H1 (cell line): ENCODE measurements at regions not wholly inside any gene's neighbourhood (a gene's known extent, or its start where the extent isn't known, plus 50 kb on each side); places are given as distances from the start of the nearest gene placed in this dataset.

Source experiments
- EP300 ChIP-seq, 2 experiments: IDR thresholded peaks; 1 replicate in 1 of 2; 2 replicates in 1 of 2; pipeline ENCODE4 v1.6.1; 2011 to 2012; ENCODE audit warnings: low read depth in 2 of 2, low read length in 2 of 2, mild to moderate bottlenecking in 2 of 2, borderline replicate concordance in 1 of 2, inconsistent platforms in 1 of 2, moderate library complexity in 1 of 2
- KDM5A ChIP-seq: fragments of 200-600 bp; IDR thresholded peaks from 2 replicates; pipeline ENCODE4 v1.7.1; 2012; ENCODE audit warnings: mild to moderate bottlenecking, low read length, inconsistent platforms, mixed read lengths
- POLR2AphosphoS5 ChIP-seq: IDR thresholded peaks from 2 replicates; pipeline ENCODE4 v1.6.1; 2011; ENCODE audit warnings: low read depth, low read length
- RAD21 ChIP-seq, 2 experiments: IDR thresholded peaks in 1 of 2; conservative IDR thresholded peaks in 1 of 2; 2 replicates each; pipeline ENCODE4 v1.6.1; 2011; ENCODE audit warnings: low read depth in 2 of 2, low read length in 2 of 2, improper control_type of control experiment in 1 of 2, inconsistent platforms in 1 of 2, mild to moderate bottlenecking in 1 of 2, moderate library complexity in 1 of 2
- TF ChIP-seq, protein P1 (sequence below): IDR thresholded peaks from 2 replicates; pipeline ENCODE4 v1.6.1; 2012; ENCODE audit warnings: inconsistent platforms

DNA sequence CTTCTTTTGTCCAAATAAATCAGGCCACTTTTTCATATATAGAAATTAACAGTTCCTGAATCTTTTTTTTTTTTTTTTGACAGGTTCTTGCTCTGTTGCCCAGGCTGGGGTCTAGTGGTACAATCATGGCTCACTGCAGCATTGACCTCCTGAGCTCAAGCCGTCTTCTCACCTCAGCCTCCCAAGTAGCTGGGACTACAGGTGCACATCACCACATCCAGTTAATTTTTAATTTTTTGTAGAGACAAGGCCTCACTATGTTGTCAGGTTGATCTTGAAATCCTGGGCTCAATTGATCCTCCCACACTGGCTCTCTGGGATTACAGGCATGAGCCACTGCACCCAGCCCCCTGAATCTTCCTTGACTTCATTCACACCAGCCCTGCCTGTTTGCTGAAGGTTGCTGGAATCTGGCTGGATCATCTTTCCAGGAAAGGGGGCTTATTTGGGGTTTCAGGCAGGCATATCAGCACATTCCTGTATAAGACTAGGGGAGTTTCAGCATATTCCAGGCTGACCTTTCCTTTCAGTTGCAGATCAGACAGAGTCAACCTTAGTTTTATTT lies 78.2 kb upstream of the ARHGAP29 start (continued):
- no peak for TF ChIP-seq POLR2AphosphoS5
- TF ChIP-seq RAD21 (IDR thresholded peaks at IDR 0.05 in 1 of 2, conservative IDR thresholded peaks at IDR 0.05 in 1 of 2; ENCODE audit: low read depth in 2 of 2, low read length in 2 of 2): no peak
- TF ChIP-seq KDM5A: no peak
- no peak for TF ChIP-seq EP300 (IDR thresholded peaks at IDR 0.05; ENCODE audit: borderline replicate concordance in 1 of 2, low read depth in 2 of 2, low read length in 2 of 2)
- TF ChIP-seq, protein P1, sequence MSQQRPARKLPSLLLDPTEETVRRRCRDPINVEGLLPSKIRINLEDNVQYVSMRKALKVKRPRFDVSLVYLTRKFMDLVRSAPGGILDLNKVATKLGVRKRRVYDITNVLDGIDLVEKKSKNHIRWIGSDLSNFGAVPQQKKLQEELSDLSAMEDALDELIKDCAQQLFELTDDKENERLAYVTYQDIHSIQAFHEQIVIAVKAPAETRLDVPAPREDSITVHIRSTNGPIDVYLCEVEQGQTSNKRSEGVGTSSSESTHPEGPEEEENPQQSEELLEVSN: no peak
